ENCODE measurements at regions not wholly inside any gene's neighbourhood (a gene's known extent, or its start where the extent isn't known, plus 50 kb on each side); places are given as distances from the start of the nearest gene placed in this dataset.

- no peak overlapping the region for H3K27ac ChIP-seq
- no peak for TF ChIP-seq CTCF (IDR thresholded peaks at IDR 0.05)
- H3K27me3 ChIP-seq (ENCODE audit: insufficient read depth in 3 of 3, low read length in 2 of 3), result peaks cover 0 to 2% (median 0%) of the 10 kb centered on the region in 3 donors
- no peak overlapping the region for H3K4me3 ChIP-seq
- DNase-seq (no peak), ATAC-seq (no peak)
- peaks cover 16% of the 10 kb centered on the region for H3K4me1 ChIP-seq
- WGBS, 3 donors, result 91 to 97% (median 92%) methylated on average over 14 of the region's 14 CpGs
- no peaks in the 10 kb centered on the region for H3K36me3 ChIP-seq (ENCODE audit: insufficient read depth in 1 of 2, low read depth in 1 of 2)
- intact Hi-C loops (cut with DNase I), result no loop called here
- no peaks in the 10 kb centered on the region for H3K9me3 ChIP-seq
Observed at GRCh38 chr7:155225516-155225915, 72.2 kb upstream of the INSIG1 start.

GRCh38 chr7:155226261-155227003 is 71.2 kb upstream of the INSIG1 start:
- 89 to 94% (median 90%) methylated on average over 26 of the region's 26 CpGs for WGBS, 3 donors
- intact Hi-C loops (cut with DNase I), result no loop called here
- H3K36me3 ChIP-seq (ENCODE audit: insufficient read depth in 1 of 2, low read depth in 1 of 2), result no peaks in the 10 kb centered on the region
- H3K27me3 ChIP-seq (ENCODE audit: insufficient read depth in 3 of 3, low read length in 2 of 3), result peaks cover 0 to 2% (median 0%) of the 10 kb centered on the region in 3 donors
- DNase-seq (no peak), ATAC-seq (no peak)
- no peaks in the 10 kb centered on the region for H3K9me3 ChIP-seq
- TF ChIP-seq CTCF (IDR thresholded peaks at IDR 0.05), result no peak
- no peak overlapping the region for H3K4me3 ChIP-seq
- peaks cover 16% of the 10 kb centered on the region for H3K4me1 ChIP-seq
- H3K27ac ChIP-seq, result no peak overlapping the region

GRCh38 chr7:155227004-155227787 is 70.5 kb upstream of the INSIG1 start:
- Histone ChIP-seq H3K27me3 (ENCODE audit: insufficient read depth in 3 of 3, low read length in 2 of 3) (peaks cover 0 to 2% (median 0%) of the 10 kb centered on the region in 3 donors), H3K36me3 (ENCODE audit: insufficient read depth in 1 of 2, low read depth in 1 of 2) (no peaks in the 10 kb centered on the region), H3K9me3 (no peaks in the 10 kb centered on the region), H3K4me3 (no peak overlapping the region), H3K27ac (no peak overlapping the region), H3K4me1 (peaks cover 16% of the 10 kb centered on the region)
- no peak for TF ChIP-seq CTCF (IDR thresholded peaks at IDR 0.05)
- 82 to 88% (median 84%) methylated on average over 27 of the region's 27 CpGs for WGBS, 3 donors
- no peak for DNase-seq
- ATAC-seq, result no peak
- intact Hi-C loops (cut with DNase I), result no loop called here

GRCh38 chr7:155227788-155228458 is 69.8 kb upstream of the INSIG1 start:
- no peak overlapping the region for H3K4me3 ChIP-seq
- H3K27ac ChIP-seq, result no peak overlapping the region
- H3K36me3 ChIP-seq (ENCODE audit: insufficient read depth in 1 of 2, low read depth in 1 of 2), result no peaks in the 10 kb centered on the region
- H3K27me3 ChIP-seq (ENCODE audit: insufficient read depth in 3 of 3, low read length in 2 of 3), result no peaks in the 10 kb centered on the region
- ATAC-seq (no peak), DNase-seq (no peak)
- no peaks in the 10 kb centered on the region for H3K9me3 ChIP-seq
- H3K4me1 ChIP-seq, result peaks cover 16% of the 10 kb centered on the region
- TF ChIP-seq CTCF (IDR thresholded peaks at IDR 0.05), result no peak
- intact Hi-C loops (cut with DNase I), result no loop called here
- 82 to 85% (median 84%) methylated on average over 22 of the region's 22 CpGs for WGBS, 3 donors
